ENCODE measurements at regions not wholly inside any gene's neighbourhood (a gene's known extent, or its start where the extent isn't known, plus 50 kb on each side); places are given as distances from the start of the nearest gene placed in this dataset.

- no peak for TF ChIP-seq CTCF (IDR thresholded peaks at IDR 0.05)
- no peak for TF ChIP-seq REST (IDR thresholded peaks at IDR 0.05; ENCODE audit: insufficient read depth in 1 of 2, low read depth in 2 of 2, low read length in 1 of 2)
Measured at GRCh38 chr2:12087671-12088380, 341.4 kb downstream of the LPIN1 start.

Data from Panc1 (cell line).